Uterus (tissue), 2 donors: ENCODE measurements at regions not wholly inside any gene's neighbourhood (a gene's known extent, or its start where the extent isn't known, plus 50 kb on each side); places are given as distances from the start of the nearest gene placed in this dataset.
"Not testable (repeated sequence)": the region's sequence is repeated elsewhere in the genome, so short reads cannot be mapped to it uniquely, and the experiment has no call there.

Source experiments
- POLR2A ChIP-seq, 2 donors: fragments of 450-650 bp; IDR thresholded peaks; one replicate each; pipeline ENCODE4 v1.6.1; 2016; ENCODE audit warnings: antibody characterized with exemption in 2 of 2, mild to moderate bottlenecking in 1 of 2, moderate library complexity in 1 of 2
- TF ChIP-seq, protein P1 (sequence below), 4 experiments: fragments of 200-600 bp in 2 of 4; fragments of 450-650 bp in 2 of 4; sonication (generic) in 2 of 4; IDR thresholded peaks; one replicate each; pipeline ENCODE4 v1.5.1; 2016 to 2019; ENCODE audit warnings: antibody characterized with exemption in 4 of 4, mild to moderate bottlenecking in 2 of 4, moderate library complexity in 1 of 4

DNA sequence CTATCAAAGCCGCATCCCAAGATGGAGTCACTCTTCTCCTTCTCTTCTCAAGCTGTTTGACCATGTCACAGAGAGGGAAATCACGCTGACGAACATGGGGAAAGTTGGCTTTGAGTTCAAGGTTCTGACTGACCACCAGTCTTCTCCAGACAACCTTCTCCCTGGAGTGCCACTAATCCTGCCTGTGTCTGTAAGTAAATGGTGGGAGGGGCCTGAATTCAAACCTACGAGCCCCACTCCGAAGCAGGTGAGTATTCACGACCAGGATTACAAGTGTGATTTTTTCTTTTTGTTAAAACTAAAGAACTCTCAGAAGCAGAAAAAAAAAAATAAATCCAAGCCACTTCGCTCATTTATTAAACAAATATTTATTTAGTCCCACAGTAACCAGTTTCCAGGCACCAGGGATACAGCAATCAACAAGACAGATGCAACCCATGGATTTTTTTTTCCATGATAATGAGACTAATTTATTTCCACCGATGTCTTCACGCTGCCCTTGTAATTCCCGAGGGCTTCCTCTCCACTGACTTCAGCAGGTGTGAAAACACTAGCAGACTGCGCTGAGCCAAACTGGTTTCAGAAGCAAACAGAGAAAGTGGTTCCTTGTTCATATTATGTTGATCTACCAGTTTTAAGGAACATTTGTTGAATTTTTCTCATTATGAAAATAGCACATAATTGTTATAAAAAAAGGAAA lies 206.0 kb upstream of the NBPF12 start:
- TF ChIP-seq, protein P1, sequence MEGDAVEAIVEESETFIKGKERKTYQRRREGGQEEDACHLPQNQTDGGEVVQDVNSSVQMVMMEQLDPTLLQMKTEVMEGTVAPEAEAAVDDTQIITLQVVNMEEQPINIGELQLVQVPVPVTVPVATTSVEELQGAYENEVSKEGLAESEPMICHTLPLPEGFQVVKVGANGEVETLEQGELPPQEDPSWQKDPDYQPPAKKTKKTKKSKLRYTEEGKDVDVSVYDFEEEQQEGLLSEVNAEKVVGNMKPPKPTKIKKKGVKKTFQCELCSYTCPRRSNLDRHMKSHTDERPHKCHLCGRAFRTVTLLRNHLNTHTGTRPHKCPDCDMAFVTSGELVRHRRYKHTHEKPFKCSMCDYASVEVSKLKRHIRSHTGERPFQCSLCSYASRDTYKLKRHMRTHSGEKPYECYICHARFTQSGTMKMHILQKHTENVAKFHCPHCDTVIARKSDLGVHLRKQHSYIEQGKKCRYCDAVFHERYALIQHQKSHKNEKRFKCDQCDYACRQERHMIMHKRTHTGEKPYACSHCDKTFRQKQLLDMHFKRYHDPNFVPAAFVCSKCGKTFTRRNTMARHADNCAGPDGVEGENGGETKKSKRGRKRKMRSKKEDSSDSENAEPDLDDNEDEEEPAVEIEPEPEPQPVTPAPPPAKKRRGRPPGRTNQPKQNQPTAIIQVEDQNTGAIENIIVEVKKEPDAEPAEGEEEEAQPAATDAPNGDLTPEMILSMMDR (IDR thresholded peaks at IDR 0.05), result not testable (repeated sequence)
- TF ChIP-seq POLR2A (IDR thresholded peaks at IDR 0.05), result not testable (repeated sequence)
